ENCODE measurements at regions not wholly inside any gene's neighbourhood (a gene's known extent, or its start where the extent isn't known, plus 50 kb on each side); places are given as distances from the start of the nearest gene placed in this dataset.

DNA sequence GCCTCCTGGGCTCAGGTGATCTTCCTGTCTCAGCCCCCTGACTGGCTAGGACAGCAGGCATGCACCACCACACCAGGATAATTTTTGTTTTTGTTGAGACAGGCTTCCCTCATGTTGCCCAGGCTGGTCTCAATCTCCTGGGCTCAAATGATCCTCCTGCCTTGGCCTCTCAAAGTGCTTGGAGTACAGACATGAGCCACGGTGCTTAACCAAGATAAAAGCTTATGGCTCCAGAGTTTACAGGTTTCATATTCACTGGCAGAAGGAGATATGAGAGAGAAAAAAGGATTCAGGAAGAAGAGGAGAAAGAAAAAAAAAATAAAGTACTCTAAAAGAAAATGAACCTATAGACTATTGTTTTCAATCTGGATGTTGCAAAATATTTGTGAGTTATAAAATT, 748.8 kb upstream of the NCAM2 start:
- Histone ChIP-seq H3K18ac (ENCODE audit: low read depth in 1 of 2, low read length in 2 of 2) (no peak overlapping the region), H3K4me1 (ENCODE audit: control insufficient read depth, insufficient read depth, low read depth, low read length) (no peaks in the 10 kb centered on the region), H4K91ac (ENCODE audit: low read length) (no peak overlapping the region), H2BK120ac (ENCODE audit: low read depth, low read length) (no peak overlapping the region), H2BK15ac (ENCODE audit: low read depth, poor library complexity, severe bottlenecking) (no peak overlapping the region), H3K36me3 (ENCODE audit: control insufficient read depth in 1 of 2, insufficient read depth in 2 of 2, low read depth in 1 of 2, low read length in 2 of 2) (no peaks in the 10 kb centered on the region), H3K23ac (ENCODE audit: low read length in 2 of 2) (no peak overlapping the region), H3K9ac (ENCODE audit: low read length) (no peak overlapping the region), H3K9me3 (ENCODE audit: control insufficient read depth, low read length) (no peaks in the 10 kb centered on the region), H4K8ac (ENCODE audit: low read length) (no peak overlapping the region), H2AK5ac (ENCODE audit: low read length, severe bottlenecking) (no peak overlapping the region), H2BK12ac (ENCODE audit: low read length in 2 of 2) (no peak overlapping the region), H3K4ac (ENCODE audit: low read depth in 1 of 2, low read length in 2 of 2) (no peak overlapping the region), H2BK5ac (ENCODE audit: low read depth, low read length, poor library complexity, severe bottlenecking) (no peak overlapping the region), H2AFZ (ENCODE audit: low read depth, low read length) (no peak overlapping the region), H3K79me1 (replicated peaks; ENCODE audit: low read length, poor library complexity, severe bottlenecking) (no peaks in the 10 kb centered on the region), H3K4me3 (ENCODE audit: insufficient read depth in 1 of 2, low read depth in 1 of 2, low read length in 2 of 2) (no peak overlapping the region), H3K27me3 (ENCODE audit: control insufficient read depth in 1 of 2, insufficient read depth in 1 of 2, low read length in 2 of 2) (no peaks in the 10 kb centered on the region), H3K27ac (ENCODE audit: low read length, poor library complexity, severe bottlenecking) (no peak overlapping the region), H3K14ac (ENCODE audit: low read length in 2 of 2) (no peak overlapping the region), H3K4me2 (ENCODE audit: low read length, poor library complexity, severe bottlenecking) (no peak overlapping the region)
- WGBS: 93% methylated on average over 1 of the region's 1 CpG
- no peak for DNase-seq

DNA sequence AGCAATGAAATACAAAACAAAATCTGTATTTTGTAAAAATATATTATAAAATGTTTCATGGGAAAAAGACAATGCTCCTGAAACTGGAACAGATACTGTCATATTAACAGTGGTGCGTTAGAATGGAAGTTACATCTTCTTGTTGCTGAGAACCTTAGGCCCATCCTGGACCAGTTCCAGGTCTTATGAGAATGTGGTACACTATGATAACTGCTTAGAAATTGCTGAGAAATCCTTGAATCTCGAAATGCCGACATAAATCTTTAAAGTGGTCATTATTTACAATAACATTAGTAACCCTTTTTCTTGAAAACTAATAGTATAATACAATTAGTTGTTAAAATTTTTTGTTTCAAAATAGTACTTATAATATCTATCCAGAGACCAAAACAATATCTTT, 747.9 kb upstream of the NCAM2 start:
- no peak overlapping the region for H3K4me3 ChIP-seq (ENCODE audit: insufficient read depth in 1 of 2, low read depth in 1 of 2, low read length in 2 of 2)
- H2BK12ac ChIP-seq (ENCODE audit: low read length in 2 of 2): no peak overlapping the region
- H3K9me3 ChIP-seq (ENCODE audit: control insufficient read depth, low read length): no peaks in the 10 kb centered on the region
- no peak overlapping the region for H3K23ac ChIP-seq (ENCODE audit: low read length in 2 of 2)
- DNase-seq: no peak
- no peaks in the 10 kb centered on the region for H3K4me1 ChIP-seq (ENCODE audit: control insufficient read depth, insufficient read depth, low read depth, low read length)
- no peak overlapping the region for H4K8ac ChIP-seq (ENCODE audit: low read length)
- no peaks in the 10 kb centered on the region for H3K79me1 ChIP-seq (replicated peaks; ENCODE audit: low read length, poor library complexity, severe bottlenecking)
- H4K91ac ChIP-seq (ENCODE audit: low read length): no peak overlapping the region
- H2AFZ ChIP-seq (ENCODE audit: low read depth, low read length): no peak overlapping the region
- no peak overlapping the region for H3K14ac ChIP-seq (ENCODE audit: low read length in 2 of 2)
- no peaks in the 10 kb centered on the region for H3K27me3 ChIP-seq (ENCODE audit: control insufficient read depth in 1 of 2, insufficient read depth in 1 of 2, low read length in 2 of 2)
- WGBS: 100% methylated on average over 1 of the region's 3 CpGs
- H2BK15ac ChIP-seq (ENCODE audit: low read depth, poor library complexity, severe bottlenecking): no peak overlapping the region
- H3K4me2 ChIP-seq (ENCODE audit: low read length, poor library complexity, severe bottlenecking): no peak overlapping the region
- no peak overlapping the region for H2AK5ac ChIP-seq (ENCODE audit: low read length, severe bottlenecking)
- H3K27ac ChIP-seq (ENCODE audit: low read length, poor library complexity, severe bottlenecking): no peak overlapping the region
- no peak overlapping the region for H2BK5ac ChIP-seq (ENCODE audit: low read depth, low read length, poor library complexity, severe bottlenecking)
- no peaks in the 10 kb centered on the region for H3K36me3 ChIP-seq (ENCODE audit: control insufficient read depth in 1 of 2, insufficient read depth in 2 of 2, low read depth in 1 of 2, low read length in 2 of 2)
- no peak overlapping the region for H2BK120ac ChIP-seq (ENCODE audit: low read depth, low read length)
- no peak overlapping the region for H3K18ac ChIP-seq (ENCODE audit: low read depth in 1 of 2, low read length in 2 of 2)
- no peak overlapping the region for H3K4ac ChIP-seq (ENCODE audit: low read depth in 1 of 2, low read length in 2 of 2)
- H3K9ac ChIP-seq (ENCODE audit: low read length): no peak overlapping the region

DNA sequence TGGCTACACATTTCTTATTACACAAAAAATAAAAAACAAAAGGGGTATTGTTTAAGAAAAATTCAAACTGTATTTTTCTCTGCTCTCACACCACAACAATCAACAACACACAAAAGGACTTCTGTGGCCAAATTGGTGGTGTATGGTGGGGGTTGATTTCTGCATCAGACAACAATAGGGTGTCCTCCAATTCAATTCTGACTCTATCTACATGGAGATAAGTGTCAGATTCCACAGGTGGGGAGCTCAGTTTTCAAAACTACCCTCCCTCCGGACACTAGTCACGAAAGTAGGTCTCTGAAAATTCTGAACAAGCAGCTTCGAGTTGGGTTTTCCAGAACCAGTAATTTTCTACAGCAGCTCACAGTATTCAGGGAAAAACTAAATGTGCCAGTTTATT, 744.9 kb upstream of the NCAM2 start:
- Histone ChIP-seq H3K4ac (ENCODE audit: low read depth in 1 of 2, low read length in 2 of 2) (no peak overlapping the region), H2BK120ac (ENCODE audit: low read depth, low read length) (no peak overlapping the region), H4K8ac (ENCODE audit: low read length) (no peak overlapping the region), H3K4me2 (ENCODE audit: low read length, poor library complexity, severe bottlenecking) (no peak overlapping the region), H3K9me3 (ENCODE audit: control insufficient read depth, low read length) (no peaks in the 10 kb centered on the region), H3K79me1 (replicated peaks; ENCODE audit: low read length, poor library complexity, severe bottlenecking) (no peaks in the 10 kb centered on the region), H2BK5ac (ENCODE audit: low read depth, low read length, poor library complexity, severe bottlenecking) (no peak overlapping the region), H3K36me3 (ENCODE audit: control insufficient read depth in 1 of 2, insufficient read depth in 2 of 2, low read depth in 1 of 2, low read length in 2 of 2) (no peaks in the 10 kb centered on the region), H3K9ac (ENCODE audit: low read length) (no peak overlapping the region), H3K18ac (ENCODE audit: low read depth in 1 of 2, low read length in 2 of 2) (no peak overlapping the region), H2BK15ac (ENCODE audit: low read depth, poor library complexity, severe bottlenecking) (no peak overlapping the region), H4K91ac (ENCODE audit: low read length) (no peak overlapping the region), H3K27me3 (ENCODE audit: control insufficient read depth in 1 of 2, insufficient read depth in 1 of 2, low read length in 2 of 2) (no peaks in the 10 kb centered on the region), H3K23ac (ENCODE audit: low read length in 2 of 2) (no peak overlapping the region), H2AFZ (ENCODE audit: low read depth, low read length) (no peak overlapping the region), H3K4me3 (ENCODE audit: insufficient read depth in 1 of 2, low read depth in 1 of 2, low read length in 2 of 2) (no peak overlapping the region), H3K14ac (ENCODE audit: low read length in 2 of 2) (no peak overlapping the region), H3K27ac (ENCODE audit: low read length, poor library complexity, severe bottlenecking) (no peak overlapping the region), H3K4me1 (ENCODE audit: control insufficient read depth, insufficient read depth, low read depth, low read length) (no peaks in the 10 kb centered on the region), H2AK5ac (ENCODE audit: low read length, severe bottlenecking) (no peak overlapping the region), H2BK12ac (ENCODE audit: low read length in 2 of 2) (no peak overlapping the region)
- 97% methylated on average over 3 of the region's 3 CpGs for WGBS
- DNase-seq: no peak

DNA sequence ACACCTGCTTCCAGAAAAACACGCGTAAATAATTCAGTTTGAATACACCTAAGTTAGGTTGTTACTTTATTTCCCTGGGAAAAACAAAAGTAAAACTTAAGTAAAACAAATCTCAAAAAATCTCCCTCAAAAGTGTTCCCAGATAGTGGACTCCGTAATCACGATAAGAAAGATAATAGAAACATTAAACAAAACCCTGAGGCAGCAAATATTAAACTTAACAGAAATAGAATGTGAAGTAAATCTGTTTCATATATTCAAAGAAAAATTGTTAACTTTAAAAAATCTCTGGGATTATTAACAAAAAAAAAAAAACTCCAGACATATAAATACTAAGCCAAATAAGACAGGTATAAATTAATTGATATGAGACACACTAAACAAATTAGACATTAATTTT, 743.2 kb upstream of the NCAM2 start:
- no peak for DNase-seq
- H4K8ac ChIP-seq (ENCODE audit: low read length): no peak overlapping the region
- H3K4me2 ChIP-seq (ENCODE audit: low read length, poor library complexity, severe bottlenecking): no peak overlapping the region
- H3K9me3 ChIP-seq (ENCODE audit: control insufficient read depth, low read length): no peaks in the 10 kb centered on the region
- no peak overlapping the region for H2BK15ac ChIP-seq (ENCODE audit: low read depth, poor library complexity, severe bottlenecking)
- H3K4me3 ChIP-seq (ENCODE audit: insufficient read depth in 1 of 2, low read depth in 1 of 2, low read length in 2 of 2): no peak overlapping the region
- no peaks in the 10 kb centered on the region for H3K36me3 ChIP-seq (ENCODE audit: control insufficient read depth in 1 of 2, insufficient read depth in 2 of 2, low read depth in 1 of 2, low read length in 2 of 2)
- no peak overlapping the region for H2AK5ac ChIP-seq (ENCODE audit: low read length, severe bottlenecking)
- H2BK5ac ChIP-seq (ENCODE audit: low read depth, low read length, poor library complexity, severe bottlenecking): no peak overlapping the region
- no peak overlapping the region for H2BK120ac ChIP-seq (ENCODE audit: low read depth, low read length)
- no peak overlapping the region for H2BK12ac ChIP-seq (ENCODE audit: low read length in 2 of 2)
- no peak overlapping the region for H3K9ac ChIP-seq (ENCODE audit: low read length)
- H3K23ac ChIP-seq (ENCODE audit: low read length in 2 of 2): no peak overlapping the region
- no peak overlapping the region for H3K27ac ChIP-seq (ENCODE audit: low read length, poor library complexity, severe bottlenecking)
- no peak overlapping the region for H3K18ac ChIP-seq (ENCODE audit: low read depth in 1 of 2, low read length in 2 of 2)
- no peaks in the 10 kb centered on the region for H3K79me1 ChIP-seq (replicated peaks; ENCODE audit: low read length, poor library complexity, severe bottlenecking)
- H2AFZ ChIP-seq (ENCODE audit: low read depth, low read length): no peak overlapping the region
- H3K27me3 ChIP-seq (ENCODE audit: control insufficient read depth in 1 of 2, insufficient read depth in 1 of 2, low read length in 2 of 2): no peaks in the 10 kb centered on the region
- H3K4me1 ChIP-seq (ENCODE audit: control insufficient read depth, insufficient read depth, low read depth, low read length): no peaks in the 10 kb centered on the region
- H3K4ac ChIP-seq (ENCODE audit: low read depth in 1 of 2, low read length in 2 of 2): no peak overlapping the region
- no peak overlapping the region for H4K91ac ChIP-seq (ENCODE audit: low read length)
- no peak overlapping the region for H3K14ac ChIP-seq (ENCODE audit: low read length in 2 of 2)
- WGBS: 94% methylated on average over 2 of the region's 4 CpGs

Measured in mesenchymal stem cell (in vitro differentiated cells and primary cell).